RPMI8226 (cell line): ENCODE measurements at regions not wholly inside any gene's neighbourhood (a gene's known extent, or its start where the extent isn't known, plus 50 kb on each side); places are given as distances from the start of the nearest gene placed in this dataset.

Experiments used
- DNase-seq: peaks from one replicate; pipeline ENCODE4 v3.0.0-alpha.2; 2015

GRCh38 chrX:40484408-40485091 lies 96.2 kb upstream of the ATP6AP2 start:
- DNase-seq, result no peak

GRCh38 chrX:40483502-40483901 lies 97.3 kb upstream of the ATP6AP2 start:
- DNase-seq, result no peak

GRCh38 chrX:40479777-40480318 lies 100.9 kb upstream of the ATP6AP2 start:
- no peak for DNase-seq

- no peak for DNase-seq
Observed at GRCh38 chrX:40478474-40479065, 102.2 kb upstream of the ATP6AP2 start.

- DNase-seq, result no peak
Observed at GRCh38 chrX:40476958-40477357, 103.8 kb upstream of the ATP6AP2 start.

- no peak for DNase-seq
Observed at GRCh38 chrX:40474645-40475044, 106.1 kb upstream of the ATP6AP2 start.

GRCh38 chrX:40474205-40474626 lies 106.6 kb upstream of the ATP6AP2 start:
- DNase-seq, result no peak

GRCh38 chrX:40473460-40474204 lies 107.1 kb upstream of the ATP6AP2 start:
- no peak for DNase-seq

GRCh38 chrX:40471965-40472648 lies 108.7 kb upstream of the ATP6AP2 start:
- peak; percentile 63 for DNase-seq

- DNase-seq, result no peak
Observed at GRCh38 chrX:40470830-40471429, 109.8 kb upstream of the ATP6AP2 start.

GRCh38 chrX:40469316-40469715 lies 111.5 kb upstream of the ATP6AP2 start:
- DNase-seq, result no peak

GRCh38 chrX:40468033-40468846 lies 112.5 kb upstream of the ATP6AP2 start:
- DNase-seq, result peak; percentile 33

- DNase-seq, result no peak
Observed at GRCh38 chrX:40467454-40467853, 113.3 kb upstream of the ATP6AP2 start.

- no peak for DNase-seq
Observed at GRCh38 chrX:40465735-40466551, 114.8 kb upstream of the ATP6AP2 start.

GRCh38 chrX:40462795-40463194 lies 118.0 kb upstream of the ATP6AP2 start:
- no peak for DNase-seq

GRCh38 chrX:40460926-40461325 lies 119.8 kb upstream of the ATP6AP2 start:
- no peak for DNase-seq

GRCh38 chrX:40459571-40460158 lies 121.1 kb upstream of the ATP6AP2 start:
- DNase-seq, result no peak

GRCh38 chrX:40457406-40457805 lies 123.4 kb upstream of the ATP6AP2 start:
- DNase-seq, result no peak

GRCh38 chrX:40452031-40452430 lies 128.7 kb upstream of the ATP6AP2 start:
- no peak for DNase-seq

GRCh38 chrX:40449956-40450706 lies 130.6 kb upstream of the ATP6AP2 start:
- no peak for DNase-seq
